Inflammatory macrophage treated with lipopolysaccharide for 1 hour (primary cell): ENCODE measurements at regions not wholly inside any gene's neighbourhood (a gene's known extent, or its start where the extent isn't known, plus 50 kb on each side); places are given as distances from the start of the nearest gene placed in this dataset.

Experiments used
- DNase-seq, 2 donors: peaks; one replicate each; pipeline ENCODE4 v3.0.0-alpha.2; 2020 to 2022

DNA sequence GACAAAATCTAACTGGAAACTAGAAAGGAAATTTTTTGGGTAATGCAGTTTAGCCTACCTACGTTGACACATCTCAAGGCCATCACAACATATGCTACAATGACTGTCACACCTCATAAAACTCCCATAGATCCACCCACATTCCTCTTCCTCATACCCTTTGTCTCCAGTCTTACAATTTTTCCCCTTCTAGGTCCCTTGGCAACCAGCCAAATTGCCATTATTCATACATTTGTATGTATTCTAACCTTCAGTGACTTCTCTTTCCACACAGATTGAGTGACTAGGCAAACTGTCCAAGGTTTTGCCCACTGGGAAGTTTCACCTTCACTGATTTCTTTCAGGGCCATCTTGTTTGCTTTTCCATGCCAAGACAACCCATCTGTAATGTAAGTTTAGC lies 100.5 kb upstream of the TPK1 start:
- DNase-seq = no peak

DNA sequence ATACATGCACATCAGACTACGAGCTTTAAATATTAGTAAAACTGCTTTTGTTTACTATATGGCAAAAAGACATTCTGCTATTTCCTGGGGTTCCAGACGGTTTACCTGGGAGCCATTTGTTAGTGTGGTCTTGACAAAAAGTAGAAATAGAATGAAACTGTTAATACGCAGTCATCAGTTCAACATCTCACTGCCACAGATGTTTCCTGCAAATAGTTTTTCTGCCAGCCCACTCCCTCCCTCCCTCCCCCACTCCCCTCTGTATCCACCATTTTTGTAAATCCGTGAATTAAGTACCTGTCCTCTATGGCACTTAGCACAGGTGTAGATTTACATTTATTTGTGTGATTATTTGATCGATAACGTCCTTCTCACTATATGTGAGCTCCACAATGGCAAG lies 74.6 kb upstream of the TPK1 start:
- no peak for DNase-seq

DNA sequence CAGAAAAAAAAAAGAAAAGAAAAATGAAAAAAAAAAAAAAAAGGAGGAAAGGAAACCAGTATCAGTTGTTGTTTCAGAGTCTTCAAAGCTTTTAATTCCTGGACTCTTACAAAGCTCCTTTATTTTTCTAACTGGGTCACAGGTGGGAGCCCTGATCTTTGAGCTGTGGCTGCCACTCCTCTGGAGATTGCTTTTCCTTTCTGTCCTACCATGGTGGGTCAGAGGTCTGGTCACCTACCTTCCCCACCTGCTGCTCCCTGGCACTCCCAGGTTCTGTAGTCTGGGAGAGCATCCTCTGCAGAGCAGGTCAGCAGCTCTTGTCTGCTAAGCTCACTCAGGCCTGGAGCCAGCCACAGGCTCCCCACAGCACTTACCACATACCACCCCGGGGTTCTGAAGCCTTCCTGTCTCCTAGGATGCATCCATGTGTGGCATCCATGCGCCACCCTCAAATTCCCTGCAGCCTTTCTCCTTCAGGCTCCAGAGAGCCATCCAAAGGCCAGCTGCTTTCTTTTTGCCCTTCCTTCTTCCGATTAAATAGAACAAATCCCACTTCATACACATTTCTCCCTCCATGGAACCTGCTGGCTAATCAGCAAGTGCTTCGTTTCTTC lies 73.2 kb upstream of the TPK1 start:
- no peak for DNase-seq

DNA sequence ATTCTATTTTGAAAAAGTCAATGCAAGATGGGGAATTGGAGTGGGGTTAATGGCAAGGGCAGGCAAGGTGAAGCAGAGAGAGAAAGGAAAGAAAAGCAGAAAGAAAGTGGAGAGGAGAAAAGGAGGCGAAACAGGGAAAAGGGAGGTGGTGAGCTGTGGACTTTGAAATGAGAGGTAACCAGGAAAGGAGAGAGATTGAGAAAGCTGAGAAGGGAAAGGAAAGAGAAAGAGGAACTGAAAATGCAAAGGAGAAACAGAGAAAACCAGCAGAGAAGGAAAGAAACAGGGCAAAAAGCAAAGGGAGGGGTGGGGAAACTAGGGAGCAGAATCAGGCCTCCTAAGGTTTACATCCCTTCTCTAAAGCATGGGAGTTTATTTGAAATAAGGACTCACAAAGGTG lies 72.5 kb upstream of the TPK1 start:
- DNase-seq = no peak

DNA sequence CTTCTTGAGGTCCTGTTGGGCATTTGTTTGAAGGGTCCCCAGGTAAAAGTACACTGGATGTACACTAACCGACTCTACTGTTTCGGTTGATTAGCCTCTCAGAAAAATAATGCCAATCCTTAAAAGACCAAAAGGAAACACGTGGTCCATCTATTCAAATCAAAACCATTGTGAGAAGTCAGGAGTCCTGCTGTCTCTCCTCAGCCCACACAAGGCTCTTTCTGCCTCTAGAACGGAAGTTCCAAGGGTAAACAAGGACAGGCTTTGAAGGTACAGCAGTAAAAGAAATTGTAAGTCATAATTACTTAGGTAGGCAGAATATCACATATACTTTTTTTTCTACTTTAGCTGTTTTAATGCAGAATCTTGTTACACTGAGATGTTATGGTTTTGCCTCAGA lies 71.7 kb upstream of the TPK1 start:
- no peak for DNase-seq

DNA sequence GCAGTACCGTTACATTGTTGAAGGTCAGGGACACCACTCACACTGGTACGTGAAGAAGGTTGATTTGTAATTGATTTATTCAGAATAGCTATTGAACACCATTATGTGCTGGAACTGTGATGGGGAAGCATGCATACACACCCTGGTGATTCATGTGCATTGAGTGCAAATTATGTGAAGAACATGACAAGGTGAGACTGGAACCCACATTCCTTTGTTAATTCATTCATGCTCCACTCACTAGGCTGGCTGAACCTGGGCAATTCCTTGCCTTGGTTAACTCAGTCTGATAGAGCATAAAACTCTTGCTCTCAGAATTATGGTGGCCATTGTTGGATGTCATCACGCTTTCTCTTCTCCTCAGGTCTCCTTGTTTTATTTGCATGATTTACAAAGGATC lies 67.3 kb upstream of the TPK1 start:
- DNase-seq = no peak

DNA sequence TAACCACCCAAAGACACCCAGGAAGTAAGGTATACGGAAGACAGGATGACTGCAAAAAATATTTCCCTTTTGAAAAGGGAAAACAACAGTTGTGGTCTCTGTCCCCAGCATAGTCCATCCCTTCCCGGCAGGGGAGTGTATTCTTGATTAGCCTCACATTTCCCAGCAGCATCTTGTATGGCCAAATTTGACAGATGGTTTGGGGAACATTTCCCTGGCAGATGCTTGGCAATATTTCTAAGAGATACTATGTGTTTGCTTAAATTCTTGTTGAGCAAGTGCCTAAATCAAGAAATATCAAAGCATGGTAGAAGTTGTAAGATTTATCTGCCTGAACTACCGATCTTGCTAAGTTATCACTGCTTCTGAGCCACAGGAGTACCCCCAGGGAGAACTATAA lies 56.9 kb upstream of the TPK1 start:
- no peak for DNase-seq
